AG08396 (cell line): ENCODE measurements at regions not wholly inside any gene's neighbourhood (a gene's known extent, or its start where the extent isn't known, plus 50 kb on each side); places are given as distances from the start of the nearest gene placed in this dataset.
A peak's percentile ranks its signal among the peaks of the same experiment; 100 is the strongest.
"Not testable (repeated sequence)": the region's sequence is repeated elsewhere in the genome, so short reads cannot be mapped to it uniquely, and the experiment has no call there.

Source experiments
- DNase-seq: peaks from one replicate; pipeline ENCODE4 v3.0.0; 2012; ENCODE audit warnings: low spot score, mixed read lengths

- DNase-seq, result no peak
Observed at GRCh38 chr11:23257088-23257487, 396.8 kb upstream of the CCDC179 start.

DNA sequence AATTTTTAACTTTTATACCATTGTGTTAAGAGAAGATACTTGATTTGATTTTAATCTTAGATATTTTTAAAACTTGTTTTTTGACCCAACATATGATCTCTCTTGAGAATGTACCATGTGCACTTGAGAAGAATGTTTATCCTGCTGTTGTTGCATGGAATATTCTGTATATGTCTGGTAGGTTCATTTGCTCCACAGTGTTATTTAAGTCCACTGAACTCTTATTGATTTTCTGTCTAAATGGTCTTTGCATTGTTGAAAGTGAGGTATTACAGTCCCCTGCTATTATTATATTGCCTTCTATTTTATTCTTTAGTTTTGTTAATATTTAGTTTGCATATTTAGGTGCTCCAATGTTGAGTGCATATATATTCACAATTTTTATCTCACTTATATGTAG, 397.3 kb upstream of the CCDC179 start:
- no peak for DNase-seq

GRCh38 chr11:23263466-23263865, 403.2 kb upstream of the CCDC179 start:
- DNase-seq, result no peak

DNA sequence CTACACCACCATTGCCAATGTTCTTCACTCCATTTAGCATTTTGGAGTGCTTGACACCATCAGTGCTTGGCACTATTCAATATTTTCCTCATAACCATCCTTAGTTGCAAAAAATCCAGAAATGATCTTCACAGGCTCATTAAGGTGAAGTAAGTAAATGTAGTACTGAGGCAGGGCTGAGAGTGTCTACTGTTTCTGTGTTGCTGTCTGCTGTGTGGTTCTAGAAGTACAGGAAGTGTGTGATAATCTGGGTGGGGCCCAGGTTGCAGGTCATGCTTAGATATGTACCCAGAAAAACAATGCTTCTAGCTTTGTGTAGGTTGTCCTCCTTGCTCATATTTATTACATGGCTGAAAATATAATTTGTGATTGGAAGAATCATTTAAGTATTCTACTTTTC, 411.8 kb upstream of the CCDC179 start:
- DNase-seq, result no peak

DNA sequence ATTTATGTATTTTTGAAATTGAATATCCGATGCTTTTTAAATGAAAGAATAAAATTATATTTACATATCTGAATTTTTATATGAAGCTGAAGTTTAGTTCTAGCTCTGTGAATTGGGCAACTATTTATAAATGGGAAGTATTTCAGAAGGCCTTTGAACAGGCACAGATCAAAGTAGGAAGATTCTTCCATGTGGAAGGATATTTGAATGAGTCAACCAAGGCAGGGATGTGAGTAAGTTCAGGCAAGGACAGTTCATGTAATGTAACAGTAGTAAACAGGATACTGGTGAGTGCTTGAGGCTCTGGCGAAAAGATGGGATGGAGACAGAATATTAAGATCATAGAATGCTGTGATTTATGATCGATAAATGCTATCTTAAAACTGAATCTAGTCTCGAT, 417.8 kb upstream of the CCDC179 start:
- peak; percentile 12 for DNase-seq

DNA sequence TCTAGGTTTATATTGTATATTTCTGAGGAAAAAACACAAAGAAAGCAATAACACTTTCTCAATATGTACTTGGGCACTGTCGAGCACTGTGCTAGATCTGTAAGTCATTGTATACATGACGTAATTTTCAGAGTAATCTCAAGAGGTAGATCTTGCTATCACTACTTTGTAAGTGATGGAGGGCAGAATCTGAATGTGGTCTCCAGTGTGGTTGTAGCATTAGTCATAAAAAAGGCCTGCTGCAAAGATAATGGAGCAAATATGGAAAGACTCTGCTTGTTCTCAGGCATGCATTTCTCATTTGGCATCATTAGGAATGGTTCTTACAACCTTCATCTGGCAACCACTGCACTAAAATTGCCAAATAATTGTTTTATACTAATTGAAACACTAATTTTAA, 419.8 kb upstream of the CCDC179 start:
- peak; percentile 13 for DNase-seq

- no peak for DNase-seq
Observed at GRCh38 chr11:23283666-23284065, 423.4 kb upstream of the CCDC179 start.

DNA sequence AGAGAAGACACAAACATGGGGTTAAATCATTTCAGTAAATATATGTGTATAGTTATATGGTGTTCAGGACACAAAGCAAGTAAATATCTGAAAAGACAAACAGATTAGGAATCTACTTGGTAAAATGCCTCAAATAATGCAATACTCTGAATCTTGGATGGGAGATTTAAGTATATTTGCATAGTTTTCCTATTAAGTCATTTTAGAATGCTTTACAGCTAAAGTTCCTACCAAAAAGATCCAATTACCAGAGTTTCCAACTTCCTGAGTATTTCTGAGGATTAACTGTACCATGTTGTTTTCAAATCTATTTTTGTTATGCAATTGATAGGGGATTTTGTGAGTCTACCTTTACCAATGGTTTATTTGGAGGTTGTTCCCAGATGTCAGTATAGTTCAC, 424.4 kb upstream of the CCDC179 start:
- peak; percentile 13 for DNase-seq

- DNase-seq, result peak; percentile 29
Observed at GRCh38 chr11:23288003-23288783, 427.9 kb upstream of the CCDC179 start.

- no peak for DNase-seq
Observed at GRCh38 chr11:23295241-23295640, 435.0 kb upstream of the CCDC179 start.

GRCh38 chr11:23308041-23308440, 447.8 kb upstream of the CCDC179 start:
- no peak for DNase-seq

- DNase-seq, result peak; percentile 25
Observed at GRCh38 chr11:23310276-23310675, 450.0 kb upstream of the CCDC179 start.

DNA sequence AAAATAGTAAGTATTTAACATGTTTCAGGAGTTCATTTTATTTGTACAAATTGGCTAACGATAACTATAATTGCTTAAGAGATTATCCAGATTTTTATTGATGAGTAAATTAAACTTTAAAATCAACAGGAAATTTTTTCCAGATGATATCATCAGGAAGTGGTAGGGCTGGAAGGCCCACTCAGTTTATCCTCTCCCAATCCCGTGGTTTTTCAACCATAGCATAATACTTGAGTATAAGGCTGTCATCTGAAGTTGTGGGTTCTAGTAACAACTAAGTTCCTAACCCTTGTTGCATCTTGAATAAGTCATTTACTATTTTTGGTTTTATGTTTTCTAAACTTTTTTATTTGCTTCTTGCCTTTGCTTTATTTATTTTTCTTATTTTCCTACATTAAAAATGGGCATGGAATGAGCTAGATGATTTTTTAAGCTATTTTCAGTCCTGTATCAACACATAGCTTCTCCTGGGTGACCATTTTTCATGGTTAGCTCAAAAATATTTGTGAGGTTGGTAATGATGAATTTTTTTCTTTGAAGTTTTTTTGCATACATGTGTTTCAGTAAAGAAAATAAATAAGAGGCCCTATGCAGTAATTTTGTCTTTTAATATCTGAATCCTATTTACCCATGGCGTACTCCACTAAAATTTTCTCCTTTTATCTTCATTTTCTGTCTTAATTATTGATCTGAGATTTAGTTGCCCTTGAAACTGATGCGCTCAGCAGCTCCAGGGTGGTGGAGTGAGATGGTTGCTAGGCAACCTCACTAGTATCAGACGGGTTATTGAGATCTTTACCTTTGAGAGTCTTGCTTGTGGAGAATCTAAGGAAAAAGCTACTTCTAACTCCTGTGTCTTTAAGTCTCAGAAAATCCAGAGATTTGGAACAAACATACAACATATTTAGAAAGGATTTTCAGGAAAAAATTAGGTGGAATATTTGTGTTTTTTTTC, 452.0 kb upstream of the CCDC179 start:
- peak; percentile 42 for DNase-seq

DNA sequence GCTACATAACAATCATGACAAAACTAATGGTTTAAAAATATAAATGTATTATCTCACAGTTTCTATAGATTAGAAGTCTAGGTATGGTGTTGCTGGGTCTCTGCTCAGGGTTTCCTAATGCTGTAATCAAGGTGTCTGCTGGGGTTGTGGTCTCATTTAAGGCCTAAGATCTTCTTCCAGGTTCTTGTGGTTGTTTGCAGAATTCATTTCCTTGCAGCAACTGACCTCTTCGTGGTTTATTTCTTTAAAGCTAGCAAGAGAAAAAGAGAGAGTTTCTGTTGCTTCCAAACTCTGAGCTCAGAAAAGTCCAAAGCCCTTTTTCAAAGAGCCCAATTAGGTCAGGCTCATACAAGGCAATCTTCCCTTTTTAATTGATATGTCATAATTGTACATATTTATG, 452.7 kb upstream of the CCDC179 start:
- no peak for DNase-seq

DNA sequence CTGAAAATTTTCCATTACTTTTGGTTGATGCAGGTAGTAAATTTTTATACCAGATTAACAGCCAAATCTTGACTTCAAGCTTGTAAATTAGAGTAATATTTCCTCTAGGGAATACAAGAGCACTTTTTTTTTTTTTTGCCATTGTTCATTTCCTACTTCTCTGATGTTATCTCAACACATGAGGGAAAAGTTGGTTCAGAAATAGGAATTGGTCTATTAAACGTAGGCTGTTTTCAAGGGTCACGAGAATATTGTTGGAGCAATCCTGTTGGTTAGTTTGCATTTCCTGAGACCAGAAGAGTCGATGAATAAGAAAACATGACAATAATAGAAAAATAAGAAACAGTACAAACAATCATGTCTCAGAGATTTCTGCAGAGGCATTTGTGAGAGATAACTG, 453.9 kb upstream of the CCDC179 start:
- no peak for DNase-seq

DNA sequence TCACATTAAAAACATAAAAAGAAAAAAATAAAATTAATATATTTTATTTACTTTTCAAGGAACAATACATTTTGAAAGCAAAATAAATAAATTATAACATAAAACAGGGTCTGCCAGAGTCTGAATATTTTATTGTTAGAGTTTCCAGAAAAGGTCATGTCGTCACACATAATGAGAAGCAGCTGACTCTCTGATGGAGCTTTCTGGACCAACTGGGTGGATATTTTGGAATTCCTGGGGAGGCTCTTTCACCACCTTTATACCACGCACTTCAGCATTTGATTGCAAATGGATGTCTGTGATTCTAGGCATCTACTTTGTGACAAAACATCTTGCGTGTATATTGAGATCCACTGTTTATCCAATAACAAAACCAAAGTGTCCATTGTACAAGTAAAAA, 455.0 kb upstream of the CCDC179 start:
- DNase-seq, result no peak

GRCh38 chr11:23317816-23318215, 457.5 kb upstream of the CCDC179 start:
- DNase-seq, result no peak

GRCh38 chr11:23318670-23319069, 458.4 kb upstream of the CCDC179 start:
- DNase-seq, result no peak

DNA sequence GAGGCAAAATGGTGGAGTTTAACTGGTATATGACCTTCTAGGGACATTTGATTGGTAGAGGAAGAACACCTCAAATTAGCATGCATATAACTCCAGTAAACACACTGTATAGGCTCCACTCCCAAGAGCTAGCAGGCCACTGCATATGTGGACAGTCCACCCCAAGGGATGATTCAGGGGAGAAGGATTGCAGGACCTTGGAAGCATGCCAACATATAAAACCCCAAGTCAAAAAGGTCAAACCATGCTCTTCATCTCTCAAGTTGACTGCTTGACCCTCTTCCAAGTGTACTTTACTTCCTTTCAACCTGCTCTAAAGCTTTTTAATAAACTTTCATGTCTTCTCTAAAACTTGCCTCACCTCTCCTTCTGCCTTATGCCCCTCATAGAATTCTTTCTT, 459.9 kb upstream of the CCDC179 start:
- DNase-seq, result no peak

GRCh38 chr11:23335586-23335985, 475.3 kb upstream of the CCDC179 start:
- not testable (repeated sequence) for DNase-seq

- peak; percentile 8 for DNase-seq
Observed at GRCh38 chr11:23336961-23337360, 476.7 kb upstream of the CCDC179 start.

GRCh38 chr11:23353611-23354010, 493.3 kb upstream of the CCDC179 start:
- no peak for DNase-seq

- DNase-seq, result peak; percentile 74
Observed at GRCh38 chr11:23359297-23359696, 499.0 kb upstream of the CCDC179 start.
